ENCODE measurements at regions not wholly inside any gene's neighbourhood (a gene's known extent, or its start where the extent isn't known, plus 50 kb on each side); places are given as distances from the start of the nearest gene placed in this dataset.
"Not testable (repeated sequence)": the region's sequence is repeated elsewhere in the genome, so short reads cannot be mapped to it uniquely, and the experiment has no call there.

DNA sequence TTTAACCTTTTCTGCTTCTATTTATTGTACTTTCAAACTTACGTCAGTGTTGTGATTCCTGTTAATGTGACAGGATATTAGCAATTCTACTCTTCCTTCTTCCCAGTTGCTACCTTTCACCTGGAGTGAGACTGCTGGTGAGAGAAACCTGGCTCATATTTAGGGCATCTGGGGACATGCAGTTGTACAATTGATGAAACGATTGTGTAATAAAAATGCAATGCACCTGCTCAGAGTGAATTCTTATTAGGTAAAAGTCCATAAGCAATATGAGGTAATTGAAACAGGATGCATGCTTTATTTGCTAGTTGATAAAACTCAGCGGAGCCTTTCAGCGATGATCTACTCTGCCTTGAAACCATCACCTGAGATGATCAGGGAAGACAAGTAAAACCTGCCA, 116.1 kb upstream of the FBXO33 start:
- H3K4me3 ChIP-seq (ENCODE audit: low read depth, low read length): no peak overlapping the region
- no peak for TF ChIP-seq CTCF (conservative IDR thresholded peaks at IDR 0.05; ENCODE audit: low read depth, low read length)
- no peak for DNase-seq (ENCODE audit: low read depth)

DNA sequence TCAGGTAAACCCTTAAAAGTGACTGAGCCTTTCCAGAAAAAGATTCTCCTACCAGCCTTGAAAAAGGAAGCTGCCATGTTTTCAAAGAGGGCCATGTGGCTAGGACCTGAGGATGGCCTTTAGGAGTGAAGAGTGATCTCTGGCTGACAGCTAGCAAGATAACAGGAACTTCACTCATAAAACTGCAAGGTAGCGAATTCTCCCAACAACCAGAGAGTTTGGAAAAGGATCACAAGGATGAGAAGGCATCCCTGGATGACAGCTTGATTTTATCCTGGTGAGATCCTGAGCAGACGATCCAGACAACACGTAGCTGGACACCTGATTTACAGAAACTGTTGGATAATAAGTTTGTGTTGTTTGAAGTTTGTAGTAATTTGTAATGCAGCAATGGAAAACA, 115.6 kb upstream of the FBXO33 start:
- no peak for TF ChIP-seq CTCF (conservative IDR thresholded peaks at IDR 0.05; ENCODE audit: low read depth, low read length)
- H3K4me3 ChIP-seq (ENCODE audit: low read depth, low read length): no peak overlapping the region
- DNase-seq (ENCODE audit: low read depth): no peak

GRCh38 chr14:39505812-39506211, 73.6 kb upstream of the FBXO33 start:
- no peak for DNase-seq (ENCODE audit: low read depth)
- TF ChIP-seq CTCF (conservative IDR thresholded peaks at IDR 0.05; ENCODE audit: low read depth, low read length): no peak
- H3K4me3 ChIP-seq (ENCODE audit: low read depth, low read length): no peak overlapping the region

- no peak overlapping the region for H3K4me3 ChIP-seq (ENCODE audit: low read depth, low read length)
- no peak for TF ChIP-seq CTCF (conservative IDR thresholded peaks at IDR 0.05; ENCODE audit: low read depth, low read length)
- DNase-seq (ENCODE audit: low read depth): no peak
These were observed 68.0 kb upstream of the FBXO33 start for GRCh38 chr14:39500253-39500652.

DNA sequence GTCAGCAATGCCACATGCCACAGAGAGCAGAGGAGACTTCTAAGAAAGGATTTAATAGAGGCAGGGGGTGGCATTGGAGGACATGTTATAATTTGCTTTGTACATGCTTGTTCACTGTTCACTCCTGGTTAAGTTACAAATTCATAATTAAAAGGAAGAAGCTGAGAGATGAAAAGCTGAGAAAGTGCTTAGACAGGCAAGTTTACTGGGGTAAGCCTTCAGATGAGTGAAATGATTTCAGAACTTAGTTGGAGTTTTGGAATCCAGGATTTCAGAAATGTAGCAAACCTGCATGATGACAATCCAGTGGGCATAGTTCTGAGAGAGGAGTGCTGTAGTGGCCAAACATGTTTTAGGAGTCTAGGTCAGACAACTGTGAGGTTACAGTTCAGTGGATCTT, 67.3 kb upstream of the FBXO33 start:
- no peak overlapping the region for H3K4me3 ChIP-seq (ENCODE audit: low read depth, low read length)
- no peak for TF ChIP-seq CTCF (conservative IDR thresholded peaks at IDR 0.05; ENCODE audit: low read depth, low read length)
- no peak for DNase-seq (ENCODE audit: low read depth)

- H3K4me3 ChIP-seq (ENCODE audit: low read depth, low read length); DNase-seq (ENCODE audit: low read depth): not testable (repeated sequence)
These were observed 65.4 kb upstream of the FBXO33 start for GRCh38 chr14:39497677-39498076.

DNA sequence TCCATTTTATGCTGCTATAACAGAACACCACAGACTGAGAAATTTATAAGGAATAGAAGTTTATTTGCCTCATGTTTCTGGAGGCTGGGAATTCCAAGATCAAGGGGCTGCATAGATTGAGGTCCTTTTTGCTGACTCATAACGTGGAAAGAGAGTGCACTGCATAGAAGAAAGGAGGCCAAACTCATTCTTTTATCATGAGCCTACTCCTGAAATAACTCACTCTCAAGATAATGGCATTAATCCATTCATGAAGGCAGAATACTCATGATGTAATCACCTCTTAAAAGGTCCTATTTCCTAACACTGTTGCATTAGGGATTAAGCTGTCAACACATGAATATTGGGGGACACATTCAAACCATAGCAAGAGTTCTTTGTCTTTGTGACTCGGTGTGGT, 60.0 kb upstream of the FBXO33 start:
- peak; percentile 86 for DNase-seq (ENCODE audit: low read depth)
- no peak overlapping the region for H3K4me3 ChIP-seq (ENCODE audit: low read depth, low read length)
- TF ChIP-seq CTCF (conservative IDR thresholded peaks at IDR 0.05; ENCODE audit: low read depth, low read length): no peak

- TF ChIP-seq CTCF (conservative IDR thresholded peaks at IDR 0.05; ENCODE audit: low read depth, low read length): peak; percentile 34
These were observed 58.9 kb upstream of the FBXO33 start for GRCh38 chr14:39491134-39491571.

More at GRCh38 chr14:39491134-39491571, 58.9 kb upstream of the FBXO33 start:
- DNase-seq (ENCODE audit: low read depth): peak; percentile 53
- no peak overlapping the region for H3K4me3 ChIP-seq (ENCODE audit: low read depth, low read length)
